SU-DHL-6 (cell line): ENCODE measurements at regions not wholly inside any gene's neighbourhood (a gene's known extent, or its start where the extent isn't known, plus 50 kb on each side); places are given as distances from the start of the nearest gene placed in this dataset.

Experiments
- H2AFZ ChIP-seq: fragments of 200-600 bp; sonication (generic); 2 replicates; pipeline ENCODE4 v1.6.1; 2014; ENCODE audit warnings: low read depth, mild to moderate bottlenecking, moderate library complexity, mixed read lengths, antibody characterized with exemption, low read length; ENCODE audit not compliant: severe bottlenecking
- H3F3A ChIP-seq: fragments of 200-600 bp; shearing (Covaris generic); 2 replicates; pipeline ENCODE4 v1.6.0; 2016; ENCODE audit warnings: antibody characterized with exemption, mild to moderate bottlenecking; ENCODE audit not compliant: insufficient read depth
- H3K27ac ChIP-seq: fragments of 200-600 bp; sonication (generic); 2 replicates; pipeline ENCODE4 v1.5.1; 2016; ENCODE audit warnings: low read depth, mild to moderate bottlenecking, low read length, moderate library complexity, mixed read lengths
- H3K27me3 ChIP-seq: fragments of 200-600 bp; sonication (generic), shearing (Covaris generic); 2 replicates; pipeline ENCODE4 v1.6.0; 2014; ENCODE audit warnings: mild to moderate bottlenecking, low read length
- H3K36me3 ChIP-seq: fragments of 200-600 bp; sonication (generic); 2 replicates; pipeline ENCODE4 v1.6.1; 2014; ENCODE audit warnings: mild to moderate bottlenecking, low read length, mixed read lengths
- H3K4me2 ChIP-seq: fragments of 300-600, 200-600 bp; shearing (Covaris generic), sonication (generic); 2 replicates; pipeline ENCODE4 v1.6.0; 2014; ENCODE audit warnings: low read length, low read depth, mild to moderate bottlenecking; ENCODE audit not compliant: poor library complexity, severe bottlenecking
- H3K4me3 ChIP-seq: fragments of 200-600 bp; sonication (generic); 2 replicates; pipeline ENCODE4 v1.5.1; 2014; ENCODE audit warnings: antibody characterized with exemption, low read length, mild to moderate bottlenecking, mixed read lengths; ENCODE audit not compliant: insufficient read depth, poor library complexity, severe bottlenecking
- H3K79me2 ChIP-seq: fragments of 200-600 bp; sonication (generic); 2 replicates; pipeline ENCODE4 v1.6.1; 2014; ENCODE audit warnings: mild to moderate bottlenecking, low read length, moderate library complexity; ENCODE audit not compliant: insufficient read depth
- H3K9ac ChIP-seq: fragments of 200-600 bp; sonication (generic); 2 replicates; pipeline ENCODE4 v1.7.0; 2014; ENCODE audit warnings: mild to moderate bottlenecking, low read length
- H3K9me2 ChIP-seq: fragments of 200-600 bp; sonication (generic); replicated peaks from 2 replicates; pipeline ENCODE4 v1.6.1; 2014; ENCODE audit warnings: low read length; ENCODE audit not compliant: insufficient read depth
- H3K9me3 ChIP-seq: fragments of 200-600 bp; sonication (generic); 2 replicates; pipeline ENCODE4 v1.6.1; 2014; ENCODE audit warnings: low read length, mixed read lengths; ENCODE audit not compliant: insufficient read depth
- H4K20me1 ChIP-seq: fragments of 200-600 bp; sonication (generic); 2 replicates; pipeline ENCODE4 v1.6.1; 2014; ENCODE audit warnings: low read depth, mild to moderate bottlenecking, antibody characterized with exemption, low read length, moderate library complexity, mixed read lengths
- CTCF ChIP-seq: fragments of 200-600 bp; sonication (generic); IDR thresholded peaks from one replicate; pipeline ENCODE4 v1.5.1; 2017; ENCODE audit warnings: antibody characterized with exemption, mild to moderate bottlenecking, low read length, moderate library complexity; ENCODE audit not compliant: insufficient read depth, poor library complexity, severe bottlenecking
- EZH2phosphoT487 ChIP-seq: fragments of 200-600 bp; sonication (generic), shearing (Covaris generic); conservative IDR thresholded peaks from 2 replicates; pipeline ENCODE4 v1.6.1; 2018; ENCODE audit warnings: mild to moderate bottlenecking, antibody characterized with exemption, low read length, moderate library complexity, mixed read lengths

GRCh38 chrX:109844986-109845385 is 111.9 kb upstream of the ACSL4 start:
- H3K4me2 ChIP-seq = no peak overlapping the region

GRCh38 chrX:109845996-109846395 is 112.9 kb upstream of the ACSL4 start:
- no peak overlapping the region for H3K4me3 ChIP-seq
- H3K4me2 ChIP-seq = no peak overlapping the region
- no peaks in the 10 kb centered on the region for H3K9me2 ChIP-seq
- H2AFZ ChIP-seq = no peak overlapping the region
- no peaks in the 10 kb centered on the region for H4K20me1 ChIP-seq
- no peaks in the 10 kb centered on the region for H3F3A ChIP-seq
- no peak overlapping the region for H3K9ac ChIP-seq
- TF ChIP-seq CTCF = no peak
- TF ChIP-seq EZH2phosphoT487 = no peak
- H3K36me3 ChIP-seq = no peaks in the 10 kb centered on the region
- no peak overlapping the region for H3K27ac ChIP-seq
- no peaks in the 10 kb centered on the region for H3K79me2 ChIP-seq
- no peaks in the 10 kb centered on the region for H3K27me3 ChIP-seq
- no peaks in the 10 kb centered on the region for H3K9me3 ChIP-seq

More at GRCh38 chrX:109844986-109845385, 111.9 kb upstream of the ACSL4 start:
- Histone ChIP-seq H3K27me3 (no peaks in the 10 kb centered on the region), H3K9me3 (no peaks in the 10 kb centered on the region), H3K79me2 (no peaks in the 10 kb centered on the region), H3K9ac (no peak overlapping the region), H3K27ac (no peak overlapping the region), H2AFZ (no peak overlapping the region), H3K9me2 (no peaks in the 10 kb centered on the region), H3K36me3 (no peaks in the 10 kb centered on the region), H3K4me3 (no peak overlapping the region), H3F3A (no peaks in the 10 kb centered on the region), H4K20me1 (no peaks in the 10 kb centered on the region)
- no peak for TF ChIP-seq CTCF
- no peak for TF ChIP-seq EZH2phosphoT487

GRCh38 chrX:109847257-109848187 is 114.5 kb upstream of the ACSL4 start:
- Histone ChIP-seq H3K27ac (no peak overlapping the region), H3K27me3 (no peaks in the 10 kb centered on the region), H4K20me1 (no peaks in the 10 kb centered on the region), H2AFZ (no peak overlapping the region), H3K79me2 (no peaks in the 10 kb centered on the region), H3K9ac (no peak overlapping the region), H3K36me3 (no peaks in the 10 kb centered on the region), H3F3A (no peaks in the 10 kb centered on the region), H3K4me2 (no peak overlapping the region), H3K4me3 (no peak overlapping the region), H3K9me3 (no peaks in the 10 kb centered on the region), H3K9me2 (no peaks in the 10 kb centered on the region)
- TF ChIP-seq CTCF (no peak), EZH2phosphoT487 (no peak)
